ENCODE measurements at regions not wholly inside any gene's neighbourhood (a gene's known extent, or its start where the extent isn't known, plus 50 kb on each side); places are given as distances from the start of the nearest gene placed in this dataset.
"Not testable (repeated sequence)": the region's sequence is repeated elsewhere in the genome, so short reads cannot be mapped to it uniquely, and the experiment has no call there.

DNA sequence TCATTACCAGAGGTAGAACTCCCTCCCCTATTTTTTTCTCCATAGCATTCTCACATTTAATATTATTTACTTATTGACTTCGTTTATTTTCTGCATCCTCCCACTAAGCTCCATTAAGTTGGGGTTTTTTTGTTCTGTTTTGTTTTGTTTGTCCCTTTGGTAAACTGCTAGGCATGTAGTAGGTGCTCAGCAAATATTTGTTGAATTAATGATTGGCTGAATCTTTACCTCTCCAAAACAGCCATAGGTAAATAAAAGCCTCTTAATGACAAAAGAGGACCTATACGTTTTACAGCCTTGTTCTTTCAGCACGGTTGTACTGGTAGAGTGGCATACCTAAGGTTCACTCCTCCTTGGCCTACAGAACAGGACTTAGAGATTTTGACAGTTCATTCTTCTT, 52.0 kb downstream of the PRORP start:
- no peak for DNase-seq (ENCODE audit: low spot score)

DNA sequence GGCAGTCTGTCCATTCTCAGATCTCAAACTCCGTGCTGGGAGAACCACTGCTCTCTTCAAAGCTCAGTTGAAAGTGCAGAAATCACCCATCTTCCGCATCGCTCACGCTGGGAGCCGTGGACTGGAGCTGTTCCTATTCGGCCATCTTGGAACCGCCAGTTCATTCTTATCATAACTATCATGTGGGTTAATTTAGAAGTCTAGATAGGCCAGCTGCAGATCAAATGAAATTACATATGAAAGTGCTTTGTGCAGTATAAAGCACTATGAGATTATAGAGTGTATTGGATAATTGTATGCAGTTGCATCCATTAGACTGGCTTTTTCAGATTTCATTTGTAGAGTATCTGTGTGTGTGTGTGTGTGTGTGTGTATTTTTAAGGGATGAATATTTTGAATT, 57.8 kb downstream of the PRORP start:
- no peak for DNase-seq (ENCODE audit: low spot score)

- not testable (repeated sequence) for DNase-seq (ENCODE audit: low spot score)
Observed at GRCh38 chr14:35184891-35185290, 62.5 kb downstream of the PRORP start.

DNA sequence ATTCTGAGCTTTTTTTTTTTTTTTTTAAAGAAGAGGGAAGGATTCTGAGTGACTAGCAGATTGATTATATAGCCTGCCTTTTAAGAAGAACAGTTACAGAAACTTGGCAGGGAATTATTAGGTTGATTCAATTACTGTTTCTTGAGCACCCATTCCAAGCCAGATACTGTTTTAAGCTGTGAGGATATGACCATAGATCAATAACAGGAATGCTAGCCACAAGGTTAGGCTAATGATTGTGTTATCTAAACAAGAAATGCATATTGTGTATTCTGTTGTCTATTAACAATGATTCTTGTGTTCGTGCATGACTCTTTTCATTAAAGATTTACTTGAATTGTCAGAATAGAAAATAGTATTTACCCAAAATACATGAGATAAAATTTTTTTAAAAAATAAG, 67.1 kb downstream of the PRORP start:
- DNase-seq (ENCODE audit: low spot score): no peak

DNA sequence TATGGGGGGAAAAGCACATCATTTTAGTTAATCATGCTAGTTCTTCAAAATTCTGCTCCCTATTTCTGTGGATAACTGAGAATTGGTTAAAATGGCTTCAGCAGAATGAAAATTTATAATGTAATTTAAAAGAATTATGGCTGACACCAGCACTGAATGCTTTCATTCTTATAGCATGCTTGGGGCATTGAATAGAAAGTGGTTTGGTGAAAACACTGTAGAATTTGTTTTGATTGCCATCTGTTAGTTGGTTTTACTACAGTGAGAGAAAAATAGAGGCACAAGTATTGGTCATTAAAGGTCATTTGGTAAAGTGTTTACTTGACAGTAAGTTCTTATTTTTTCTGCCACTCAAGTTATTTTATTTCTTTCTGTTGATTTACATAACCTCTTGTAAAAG, 70.8 kb downstream of the PRORP start:
- no peak for DNase-seq (ENCODE audit: low spot score)

- not testable (repeated sequence) for DNase-seq (ENCODE audit: low spot score)
Observed at GRCh38 chr14:35194183-35194582, 71.8 kb downstream of the PRORP start.

GRCh38 chr14:35196571-35196970, 74.2 kb downstream of the PRORP start:
- DNase-seq (ENCODE audit: low spot score): peak; percentile 39

- peak; percentile 71 for DNase-seq (ENCODE audit: low spot score)
Observed at GRCh38 chr14:35197015-35197414, 74.7 kb downstream of the PRORP start.

GRCh38 chr14:35201066-35201465, 78.7 kb downstream of the PRORP start:
- DNase-seq (ENCODE audit: low spot score): peak; percentile 48

- DNase-seq (ENCODE audit: low spot score): no peak
Observed at GRCh38 chr14:35202195-35202594, 79.8 kb downstream of the PRORP start.

DNA sequence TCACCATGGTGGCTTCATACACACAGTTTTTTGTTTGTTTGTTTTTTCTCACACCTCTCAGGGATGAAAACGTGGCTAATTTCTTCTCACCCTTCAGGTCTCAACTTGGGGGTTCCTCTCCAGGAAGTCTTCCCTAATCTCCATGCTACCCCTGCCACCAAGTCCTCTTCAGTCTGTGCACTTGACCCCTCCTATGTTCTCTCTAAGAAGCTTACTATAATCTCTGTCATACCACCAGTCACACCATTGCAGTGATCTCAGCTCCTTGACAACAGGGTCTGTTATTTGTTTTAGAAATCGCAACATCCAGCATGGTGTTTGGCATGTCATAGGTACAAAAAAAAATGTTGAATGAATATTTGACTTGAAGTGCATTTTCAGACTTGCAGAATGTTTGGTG, 83.4 kb downstream of the PRORP start:
- DNase-seq (ENCODE audit: low spot score): peak; percentile 16

GRCh38 chr14:35211067-35211466, 81.1 kb upstream of the PSMA6 start:
- DNase-seq (ENCODE audit: low spot score): no peak

GRCh38 chr14:35212471-35213142, 79.6 kb upstream of the PSMA6 start:
- no peak for DNase-seq (ENCODE audit: low spot score)

GRCh38 chr14:35213143-35213788, 78.9 kb upstream of the PSMA6 start:
- DNase-seq (ENCODE audit: low spot score): no peak

GRCh38 chr14:35213869-35214387, 78.3 kb upstream of the PSMA6 start:
- peak; percentile 12 for DNase-seq (ENCODE audit: low spot score)

DNA sequence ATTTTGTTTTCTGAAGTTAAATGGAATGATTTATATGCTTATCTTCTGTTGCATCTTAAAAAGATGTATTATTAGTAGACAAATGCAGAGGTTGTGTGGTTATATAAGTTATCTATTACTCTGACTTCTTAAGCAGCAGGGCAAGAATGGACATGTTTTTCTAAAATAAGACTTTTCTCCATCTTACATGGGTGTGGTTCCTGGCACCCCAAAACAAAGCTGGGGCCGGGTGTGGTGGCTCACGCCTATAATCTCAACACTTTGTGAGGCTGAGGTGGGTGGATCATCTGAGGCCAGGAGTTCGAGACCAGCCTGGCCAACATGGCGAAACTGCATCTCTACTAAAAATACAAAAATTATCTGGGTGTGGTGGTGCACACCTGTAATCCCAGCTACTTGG, 77.8 kb upstream of the PSMA6 start:
- not testable (repeated sequence) for DNase-seq (ENCODE audit: low spot score)

- peak; percentile 41 for DNase-seq (ENCODE audit: low spot score)
Observed at GRCh38 chr14:35215110-35215813, 76.9 kb upstream of the PSMA6 start.

GRCh38 chr14:35218176-35218575, 74.0 kb upstream of the PSMA6 start:
- DNase-seq (ENCODE audit: low spot score): not testable (repeated sequence)

- DNase-seq (ENCODE audit: low spot score): no peak
Observed at GRCh38 chr14:35218963-35219362, 73.2 kb upstream of the PSMA6 start.

DNA sequence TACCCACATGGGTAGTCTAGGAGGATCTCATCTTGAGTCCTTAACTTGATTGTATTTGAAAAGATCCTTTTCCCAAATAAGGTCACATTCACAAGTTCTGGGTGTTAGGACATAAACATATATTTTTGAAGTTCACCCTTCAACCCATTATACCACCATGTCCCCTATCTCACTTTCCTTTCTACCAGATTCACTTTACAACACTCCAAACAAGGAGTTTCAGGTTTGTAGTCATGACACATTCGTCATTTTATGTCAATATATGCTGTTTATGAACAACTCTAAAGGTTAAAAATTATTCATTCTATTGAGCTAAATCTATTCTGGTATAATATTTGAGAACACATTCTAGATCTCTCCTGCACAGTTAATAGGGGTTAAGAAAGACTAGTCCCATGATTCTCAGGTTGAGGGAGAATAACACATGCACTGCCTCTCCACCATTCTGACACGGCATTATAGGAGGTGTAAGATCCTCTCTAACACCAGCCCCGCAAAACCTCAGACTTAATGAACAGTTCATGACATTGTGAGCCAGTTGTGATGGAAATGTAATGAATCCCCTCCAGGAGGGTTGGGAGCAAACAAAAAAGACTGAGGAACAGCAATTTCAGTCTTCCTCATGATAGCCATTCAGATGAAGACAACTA, 72.0 kb upstream of the PSMA6 start:
- DNase-seq (ENCODE audit: low spot score): no peak

DNA sequence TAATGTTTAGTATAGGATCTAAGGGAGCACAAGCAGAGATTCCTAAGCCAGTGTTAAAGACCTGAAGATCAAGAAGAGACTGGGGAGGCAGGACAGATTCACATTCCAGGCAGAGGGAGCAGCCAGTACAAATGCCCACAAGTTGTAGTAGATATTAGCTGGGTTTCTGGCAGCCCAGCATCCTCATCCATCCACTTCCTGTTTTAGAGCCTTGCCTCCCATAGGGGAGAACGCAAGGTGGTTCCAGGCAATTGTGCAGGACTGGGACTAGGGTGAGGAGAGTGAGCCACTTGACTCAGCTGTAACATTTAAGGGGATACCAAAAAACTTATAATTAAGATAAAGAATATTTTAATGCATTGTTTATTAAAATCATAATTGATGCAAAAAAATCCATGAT, 71.3 kb upstream of the PSMA6 start:
- DNase-seq (ENCODE audit: low spot score): no peak

GRCh38 chr14:35221462-35221861, 70.7 kb upstream of the PSMA6 start:
- no peak for DNase-seq (ENCODE audit: low spot score)

DNA sequence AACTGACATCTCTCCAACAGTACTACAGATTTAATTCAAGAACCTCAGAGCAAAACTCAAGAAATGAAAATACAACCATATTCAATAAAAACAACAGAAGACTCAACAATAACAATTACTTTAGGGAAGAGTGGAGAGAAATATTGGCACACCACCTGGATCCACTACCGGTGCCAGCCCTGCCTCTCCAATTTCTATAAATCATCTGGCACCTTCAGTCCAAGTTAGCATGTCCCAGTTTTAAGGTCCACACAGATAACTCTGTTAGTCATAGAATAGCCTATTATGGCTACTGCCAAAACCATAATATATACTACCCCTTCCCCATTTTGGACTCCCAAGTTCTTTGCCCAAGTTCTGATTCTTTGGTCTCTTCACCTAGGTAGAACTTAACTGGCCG, 69.9 kb upstream of the PSMA6 start:
- DNase-seq (ENCODE audit: low spot score): no peak
